ENCODE measurements at regions not wholly inside any gene's neighbourhood (a gene's known extent, or its start where the extent isn't known, plus 50 kb on each side); places are given as distances from the start of the nearest gene placed in this dataset.
A peak's percentile ranks its signal among the peaks of the same experiment; 100 is the strongest.

GRCh38 chr12:24229031-24229700 lies 279.7 kb upstream of the SOX5 start:
- H3K27me3 ChIP-seq (ENCODE audit: insufficient read depth, poor library complexity, severe bottlenecking), result no peaks in the 10 kb centered on the region
- H3K4me3 ChIP-seq (ENCODE audit: severe bottlenecking), result no peak overlapping the region
- TF ChIP-seq CTCF (IDR thresholded peaks at IDR 0.05; ENCODE audit: poor library complexity, severe bottlenecking), result no peak
- H3K27ac ChIP-seq (ENCODE audit: poor library complexity, severe bottlenecking), result no peak overlapping the region
- ATAC-seq (ENCODE audit: low read depth), result no peak
- H3K9me3 ChIP-seq (ENCODE audit: severe bottlenecking), result no peaks in the 10 kb centered on the region
- peaks cover 10% of the 10 kb centered on the region for H3K4me1 ChIP-seq (ENCODE audit: insufficient read depth, poor library complexity, severe bottlenecking)
- H3K36me3 ChIP-seq (ENCODE audit: low read depth), result no peaks in the 10 kb centered on the region
- DNase-seq (ENCODE audit: low spot score), result no peak

DNA sequence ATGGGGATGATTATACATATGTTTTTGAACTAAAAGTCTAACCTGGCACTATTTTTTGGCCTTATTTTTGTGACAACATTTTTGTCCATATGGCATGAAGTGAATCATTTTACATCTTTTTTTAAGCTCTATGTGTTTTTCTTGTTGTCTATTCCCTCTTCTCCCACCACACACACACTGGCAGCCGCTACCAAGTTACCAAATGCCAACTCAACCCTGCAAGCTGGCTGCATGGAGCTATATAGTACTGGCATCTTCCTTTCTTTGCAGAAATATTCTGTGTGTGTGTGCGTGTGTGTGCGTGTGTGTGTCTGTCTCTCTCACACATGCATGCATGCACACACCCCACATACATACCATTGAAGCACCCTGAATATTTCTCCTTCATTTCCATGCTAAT lies 278.9 kb upstream of the SOX5 start:
- DNase-seq (ENCODE audit: low spot score), result no peak
- Histone ChIP-seq H3K27ac (ENCODE audit: poor library complexity, severe bottlenecking) (no peak overlapping the region), H3K36me3 (ENCODE audit: low read depth) (no peaks in the 10 kb centered on the region), H3K9me3 (ENCODE audit: severe bottlenecking) (no peaks in the 10 kb centered on the region), H3K4me3 (ENCODE audit: severe bottlenecking) (no peak overlapping the region), H3K4me1 (ENCODE audit: insufficient read depth, poor library complexity, severe bottlenecking) (peaks cover 10% of the 10 kb centered on the region), H3K27me3 (ENCODE audit: insufficient read depth, poor library complexity, severe bottlenecking) (no peaks in the 10 kb centered on the region)
- TF ChIP-seq CTCF (IDR thresholded peaks at IDR 0.05; ENCODE audit: poor library complexity, severe bottlenecking), result no peak
- no peak for ATAC-seq (ENCODE audit: low read depth)

- ATAC-seq (ENCODE audit: low read depth) (no peak), DNase-seq (ENCODE audit: low spot score) (no peak)
- Histone ChIP-seq H3K4me1 (ENCODE audit: insufficient read depth, poor library complexity, severe bottlenecking) (peaks cover 10% of the 10 kb centered on the region), H3K36me3 (ENCODE audit: low read depth) (no peaks in the 10 kb centered on the region), H3K4me3 (ENCODE audit: severe bottlenecking) (no peak overlapping the region), H3K9me3 (ENCODE audit: severe bottlenecking) (no peaks in the 10 kb centered on the region), H3K27me3 (ENCODE audit: insufficient read depth, poor library complexity, severe bottlenecking) (no peaks in the 10 kb centered on the region), H3K27ac (ENCODE audit: poor library complexity, severe bottlenecking) (no peak overlapping the region)
- TF ChIP-seq CTCF (IDR thresholded peaks at IDR 0.05; ENCODE audit: poor library complexity, severe bottlenecking), result no peak
Measured at GRCh38 chr12:24227551-24227950, 278.1 kb upstream of the SOX5 start.

- H3K27me3 ChIP-seq (ENCODE audit: insufficient read depth, poor library complexity, severe bottlenecking), result no peaks in the 10 kb centered on the region
- no peak overlapping the region for H3K4me3 ChIP-seq (ENCODE audit: severe bottlenecking)
- no peak for TF ChIP-seq CTCF (IDR thresholded peaks at IDR 0.05; ENCODE audit: poor library complexity, severe bottlenecking)
- DNase-seq (ENCODE audit: low spot score) (no peak), ATAC-seq (ENCODE audit: low read depth) (peak; percentile 67)
- H3K4me1 ChIP-seq (ENCODE audit: insufficient read depth, poor library complexity, severe bottlenecking), result peaks cover 10% of the 10 kb centered on the region
- no peak overlapping the region for H3K27ac ChIP-seq (ENCODE audit: poor library complexity, severe bottlenecking)
- H3K36me3 ChIP-seq (ENCODE audit: low read depth), result no peaks in the 10 kb centered on the region
- no peaks in the 10 kb centered on the region for H3K9me3 ChIP-seq (ENCODE audit: severe bottlenecking)
Measured at GRCh38 chr12:24226745-24227350, 277.4 kb upstream of the SOX5 start.

DNA sequence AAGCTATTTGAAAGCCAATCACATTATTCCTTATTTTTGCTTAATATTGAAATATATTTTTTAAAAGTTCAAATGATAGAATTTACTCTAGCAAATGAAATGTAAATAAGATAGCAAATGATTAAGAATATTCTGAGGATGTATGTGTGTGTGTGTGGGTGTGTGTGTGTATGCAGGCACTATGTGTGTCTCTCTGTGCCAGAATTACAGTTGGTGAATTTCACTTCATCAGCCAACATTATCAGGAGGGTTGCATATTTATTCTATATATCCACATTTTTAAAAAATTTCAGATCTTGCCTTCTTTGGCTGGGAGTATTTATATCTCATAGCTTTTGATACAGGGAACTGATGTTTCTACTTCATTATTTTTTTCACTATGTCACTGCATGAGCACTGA lies 274.9 kb upstream of the SOX5 start:
- Histone ChIP-seq H3K9me3 (ENCODE audit: severe bottlenecking) (no peaks in the 10 kb centered on the region), H3K36me3 (ENCODE audit: low read depth) (no peaks in the 10 kb centered on the region), H3K4me3 (ENCODE audit: severe bottlenecking) (no peak overlapping the region), H3K4me1 (ENCODE audit: insufficient read depth, poor library complexity, severe bottlenecking) (peaks cover 10% of the 10 kb centered on the region), H3K27ac (ENCODE audit: poor library complexity, severe bottlenecking) (no peak overlapping the region), H3K27me3 (ENCODE audit: insufficient read depth, poor library complexity, severe bottlenecking) (no peaks in the 10 kb centered on the region)
- DNase-seq (ENCODE audit: low spot score), result no peak
- no peak for TF ChIP-seq CTCF (IDR thresholded peaks at IDR 0.05; ENCODE audit: poor library complexity, severe bottlenecking)
- ATAC-seq (ENCODE audit: low read depth), result no peak

All from RWPE2 (cell line).